Activated CD4-positive, CD25-positive, alpha-beta regulatory T cell treated with anti-CD3 and anti-CD28 coated beads, Interleukin-2, amount 50 U/mL, for 72 hours (primary cell): ENCODE measurements at regions not wholly inside any gene's neighbourhood (a gene's known extent, or its start where the extent isn't known, plus 50 kb on each side); places are given as distances from the start of the nearest gene placed in this dataset.
"Not testable (repeated sequence)": the region's sequence is repeated elsewhere in the genome, so short reads cannot be mapped to it uniquely, and the experiment has no call there.

Source experiments
- DNase-seq: peaks from one replicate; pipeline ENCODE4 v3.0.0; 2021

DNA sequence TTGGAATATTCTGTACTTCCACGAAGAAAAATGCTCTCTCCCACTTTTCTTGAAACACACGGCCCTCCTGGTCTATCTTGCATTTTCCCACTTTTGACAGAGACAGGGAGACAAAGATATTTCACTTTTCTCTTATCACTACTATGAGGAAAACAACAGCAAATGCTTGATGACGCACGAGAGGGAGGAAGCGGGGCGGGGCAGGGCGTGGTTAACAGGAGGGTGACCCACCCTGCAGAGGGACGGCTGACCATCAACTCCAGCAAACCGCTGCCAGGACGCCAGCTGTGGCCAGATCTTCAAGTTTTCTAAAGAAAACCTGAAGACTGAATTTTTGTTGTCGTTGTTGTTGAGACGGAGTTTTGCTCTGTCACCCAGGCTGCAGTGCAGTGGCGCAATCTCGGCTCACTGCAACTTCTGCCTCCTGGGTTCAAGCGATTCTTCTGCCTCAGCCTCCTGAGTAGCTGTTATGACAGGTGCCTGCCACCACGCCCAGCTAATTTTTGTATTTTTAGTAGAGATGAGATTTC is 63.8 kb downstream of the NSUN5 start:
- DNase-seq: not testable (repeated sequence)

DNA sequence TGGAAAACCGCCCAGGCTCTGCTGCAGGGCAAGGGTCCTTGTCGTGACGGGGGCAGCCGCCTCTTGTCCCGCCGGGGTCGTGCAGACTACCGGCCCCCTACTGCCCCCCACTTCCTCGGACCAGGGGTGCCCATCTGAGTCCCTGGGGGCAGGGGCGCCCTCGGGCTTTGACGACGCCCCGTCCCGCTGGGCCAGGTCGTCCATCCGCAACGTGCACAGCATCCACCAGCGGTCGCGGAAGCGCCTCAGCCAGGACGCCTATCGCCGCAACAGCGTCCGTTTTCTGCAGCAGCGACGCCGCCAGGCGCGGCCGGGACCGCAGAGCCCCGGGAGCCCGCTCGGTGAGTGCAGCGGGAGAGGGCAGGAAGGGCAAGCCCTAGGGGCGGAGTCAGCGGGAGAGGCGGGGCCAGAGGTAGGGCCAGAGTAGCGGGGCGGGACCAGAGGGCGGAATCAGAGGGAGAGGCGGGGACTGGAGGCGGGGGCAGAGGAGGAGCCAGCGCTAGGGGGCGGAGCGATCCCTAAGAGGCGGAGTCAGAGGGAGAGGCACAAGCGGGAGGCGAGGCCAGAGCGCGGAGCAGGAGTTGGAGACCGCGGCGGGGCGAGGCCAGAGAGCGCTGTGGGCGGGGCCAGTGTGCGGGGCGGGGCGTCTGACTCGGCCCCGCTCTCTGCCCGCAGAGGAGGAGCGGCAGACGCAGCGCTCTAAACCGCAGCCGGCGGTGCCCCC is 73.5 kb downstream of the NSUN5 start:
- peak; percentile 93 for DNase-seq

DNA sequence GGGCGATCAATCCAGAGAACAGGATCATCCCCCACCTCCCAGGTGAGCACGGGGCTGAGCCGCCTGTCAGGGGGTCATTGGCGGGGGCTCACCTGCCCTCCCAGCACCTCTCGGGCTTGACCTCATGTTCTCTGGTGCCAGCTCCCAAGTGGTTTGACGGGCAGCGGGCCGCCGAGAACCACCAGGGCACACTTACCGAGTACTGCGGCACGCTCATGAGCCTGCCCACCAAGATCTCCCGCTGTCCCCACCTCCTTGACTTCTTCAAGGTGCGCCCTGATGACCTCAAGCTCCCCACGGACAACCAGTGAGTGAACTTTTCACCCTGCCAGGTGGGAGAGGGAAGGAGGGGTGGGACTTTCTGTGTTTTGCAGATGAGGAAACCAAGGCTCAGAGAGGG is 82.9 kb downstream of the NSUN5 start:
- DNase-seq: not testable (repeated sequence)

DNA sequence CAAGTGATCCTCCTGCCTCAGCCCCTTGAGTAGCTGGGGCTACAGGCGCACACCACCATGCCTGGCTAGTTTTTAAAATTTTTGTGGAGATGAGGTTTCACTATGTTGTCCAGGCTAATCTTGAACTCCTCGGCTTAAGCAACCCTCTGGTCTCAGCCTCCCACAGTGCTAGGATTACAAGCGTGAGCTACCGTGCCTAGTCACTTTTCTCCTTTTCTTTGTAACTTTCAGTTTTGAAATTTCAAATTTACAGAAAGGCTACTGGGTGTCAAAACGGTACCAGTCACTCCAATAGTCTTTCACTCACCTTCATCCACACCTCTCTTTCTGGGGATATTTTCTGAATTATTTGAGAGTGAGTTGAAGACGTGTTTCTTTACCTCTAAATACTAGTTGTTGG is 86.9 kb downstream of the NSUN5 start:
- DNase-seq: not testable (repeated sequence)

DNA sequence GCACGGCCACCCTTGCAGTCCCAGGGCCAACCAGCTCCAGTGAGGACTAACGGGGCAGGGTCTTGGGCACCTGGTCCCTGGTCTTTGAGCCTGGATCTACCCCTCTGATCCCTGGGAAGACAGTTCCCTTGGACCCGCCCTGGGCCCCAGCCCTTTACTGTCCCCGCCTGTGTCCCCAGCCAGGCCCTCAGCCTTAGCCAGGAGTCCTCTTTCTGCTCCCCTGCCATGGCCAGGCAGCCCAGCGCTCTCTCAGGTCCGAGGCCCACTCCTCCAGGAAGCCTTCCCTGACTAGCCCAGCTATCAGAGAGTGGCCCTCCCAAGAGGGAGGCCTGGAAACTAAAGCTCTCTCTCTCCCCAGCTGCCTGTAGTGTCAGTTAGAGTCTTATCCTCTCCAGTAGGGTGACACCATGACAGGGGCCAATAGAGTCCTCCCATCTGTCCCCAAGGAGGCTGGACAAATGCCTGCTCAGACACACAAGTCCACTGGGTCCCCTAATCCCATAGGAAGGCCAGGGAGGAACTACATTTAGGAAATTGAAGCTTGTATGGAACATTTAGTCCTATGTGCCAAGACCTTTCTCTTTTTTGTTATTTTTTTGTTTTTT is 87.8 kb downstream of the NSUN5 start:
- DNase-seq: not testable (repeated sequence)

DNA sequence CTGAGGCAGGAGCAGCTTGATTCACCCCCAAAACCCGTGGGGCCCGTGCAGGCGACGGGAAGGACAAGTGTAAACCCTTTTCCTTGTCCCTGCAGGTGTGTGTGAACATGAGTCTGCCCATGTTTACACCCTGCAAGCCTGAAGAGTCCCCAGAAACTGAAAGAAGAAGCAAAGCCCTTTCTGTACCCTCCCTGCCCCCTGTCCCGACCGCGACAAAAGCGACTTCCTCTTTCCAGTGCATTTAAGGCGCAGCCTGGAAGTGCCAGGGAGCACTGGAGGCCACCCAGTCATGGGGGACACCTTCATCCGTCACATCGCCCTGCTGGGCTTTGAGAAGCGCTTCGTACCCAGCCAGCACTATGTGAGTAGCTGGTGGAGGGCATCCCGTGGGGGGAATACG is 88.3 kb downstream of the NSUN5 start:
- DNase-seq: not testable (repeated sequence)

DNA sequence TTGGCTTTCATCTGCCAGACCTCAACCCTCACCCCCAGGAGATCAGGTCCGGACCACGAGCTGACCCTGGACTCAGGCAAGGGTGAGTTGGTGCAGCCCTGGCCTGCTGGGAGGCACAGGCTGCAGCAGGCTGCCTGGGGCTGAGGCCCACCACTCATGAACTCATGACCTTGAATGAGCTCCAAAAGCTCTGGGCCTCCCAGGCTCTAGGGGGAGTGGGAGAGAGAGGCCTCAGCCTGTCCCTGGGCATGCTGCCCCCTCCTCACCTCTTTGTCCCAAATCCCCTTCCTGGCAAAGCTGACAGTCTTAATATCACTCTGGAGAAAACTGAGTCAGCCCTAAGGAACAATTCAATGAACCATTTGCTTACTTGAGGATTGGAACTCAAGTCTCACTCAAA is 89.8 kb downstream of the NSUN5 start:
- DNase-seq: not testable (repeated sequence)

DNA sequence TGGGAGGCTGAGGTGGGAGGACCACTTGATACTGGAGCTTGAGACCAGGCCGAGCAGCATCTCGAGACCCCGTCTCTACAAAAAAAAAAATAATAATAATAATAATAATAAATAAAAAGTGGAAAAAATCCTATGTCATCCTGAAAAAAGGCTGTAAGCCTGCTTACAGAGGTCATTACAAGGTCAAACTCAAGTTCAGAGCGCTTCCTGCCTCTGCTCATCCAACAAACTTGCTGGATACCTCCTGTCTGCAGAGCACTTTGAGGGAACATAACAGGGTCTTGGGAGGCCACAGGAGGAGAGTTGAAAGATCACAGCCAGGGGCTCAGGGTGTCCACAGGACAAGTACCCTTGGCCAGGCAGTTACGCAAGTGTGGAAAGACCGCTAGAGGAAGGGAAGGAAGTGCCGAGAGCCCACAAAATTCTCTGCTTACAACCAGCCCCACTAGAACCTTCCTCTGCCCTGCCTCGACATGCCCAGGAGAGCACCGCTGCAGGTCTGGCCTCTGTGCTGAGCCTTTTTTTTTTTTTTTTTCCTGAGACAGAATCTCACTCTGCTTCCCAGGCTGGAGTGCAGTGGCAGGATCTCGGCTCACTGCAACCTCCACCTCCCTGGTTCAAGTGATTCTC is 92.5 kb downstream of the NSUN5 start:
- DNase-seq: not testable (repeated sequence)

DNA sequence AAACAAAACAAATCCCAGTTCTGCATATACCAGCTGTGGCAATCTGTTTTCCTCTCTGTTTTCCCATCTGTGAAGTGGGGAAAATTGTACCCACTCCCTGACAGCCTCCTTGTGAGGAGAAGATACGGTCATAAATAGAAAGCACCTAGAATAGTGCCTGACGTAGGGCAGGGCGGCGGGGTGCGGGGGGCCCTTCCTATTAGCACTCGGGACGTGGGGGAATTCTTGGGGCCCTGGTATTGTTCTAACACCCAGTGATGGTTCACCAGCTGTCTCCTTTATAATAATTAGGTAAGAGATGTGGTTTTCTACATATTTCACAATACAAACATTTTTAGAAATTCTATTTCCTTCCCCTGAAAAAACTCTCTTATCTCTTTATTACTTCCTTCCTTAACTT is 93.4 kb downstream of the NSUN5 start:
- not testable (repeated sequence) for DNase-seq

DNA sequence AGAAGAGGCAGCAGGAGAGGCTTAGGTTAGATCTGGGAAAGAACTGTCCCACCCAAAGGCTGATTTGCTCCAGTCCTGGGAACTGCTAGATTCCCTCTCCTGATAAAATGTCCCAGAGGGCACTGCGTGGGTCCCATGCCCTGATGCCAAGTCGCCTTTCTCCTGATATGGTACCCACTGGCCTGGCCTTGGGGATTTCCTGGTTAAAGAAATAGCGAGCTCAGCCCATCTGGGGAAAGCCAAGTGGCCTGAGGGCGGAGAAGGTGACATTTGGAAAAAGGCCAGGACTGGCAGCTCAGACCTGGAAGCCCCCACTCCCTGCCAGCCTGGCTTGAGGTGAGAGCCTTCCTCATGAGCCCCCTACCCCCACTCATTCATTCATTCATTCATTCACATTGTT is 94.2 kb downstream of the NSUN5 start:
- DNase-seq: not testable (repeated sequence)

DNA sequence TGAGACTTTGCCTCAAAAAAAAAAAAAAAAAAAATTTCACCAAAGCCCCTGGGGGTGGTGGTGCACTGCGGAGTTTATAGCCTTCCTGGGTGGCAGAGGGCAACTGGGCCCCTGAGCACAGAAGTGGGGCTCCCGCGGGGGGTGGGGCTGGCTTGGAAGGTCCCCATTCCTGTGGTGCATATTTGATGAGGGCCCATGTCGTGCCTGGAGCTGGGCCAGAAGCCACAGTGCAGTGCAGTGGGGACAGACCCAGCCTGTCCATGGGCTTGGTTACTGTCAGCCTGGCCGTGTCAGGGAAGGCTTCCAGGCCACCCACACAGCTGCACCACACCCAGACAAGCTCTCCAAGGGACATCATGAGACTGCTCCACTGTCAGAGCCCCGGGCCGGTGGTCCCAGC is 95.5 kb downstream of the NSUN5 start:
- not testable (repeated sequence) for DNase-seq

DNA sequence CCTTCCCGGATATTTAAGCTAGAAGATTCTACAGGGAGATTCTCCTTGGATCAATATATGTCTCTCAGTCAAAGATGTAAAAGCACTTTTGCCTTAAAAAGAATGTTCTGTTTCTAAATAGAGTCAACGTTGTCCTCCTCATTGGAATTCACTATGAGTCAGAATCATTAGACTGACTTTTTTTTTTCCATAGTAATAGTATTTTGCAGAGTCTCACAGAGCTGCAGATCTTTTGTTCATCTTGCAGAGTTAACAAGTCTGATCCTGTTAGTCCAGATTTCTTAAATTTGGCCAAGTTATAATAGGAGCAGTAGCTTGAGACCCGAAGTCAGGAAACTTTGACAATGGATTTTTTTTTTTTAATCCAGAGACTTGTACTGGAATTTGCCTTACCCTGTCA is 103.0 kb downstream of the NSUN5 start:
- DNase-seq: not testable (repeated sequence)

DNA sequence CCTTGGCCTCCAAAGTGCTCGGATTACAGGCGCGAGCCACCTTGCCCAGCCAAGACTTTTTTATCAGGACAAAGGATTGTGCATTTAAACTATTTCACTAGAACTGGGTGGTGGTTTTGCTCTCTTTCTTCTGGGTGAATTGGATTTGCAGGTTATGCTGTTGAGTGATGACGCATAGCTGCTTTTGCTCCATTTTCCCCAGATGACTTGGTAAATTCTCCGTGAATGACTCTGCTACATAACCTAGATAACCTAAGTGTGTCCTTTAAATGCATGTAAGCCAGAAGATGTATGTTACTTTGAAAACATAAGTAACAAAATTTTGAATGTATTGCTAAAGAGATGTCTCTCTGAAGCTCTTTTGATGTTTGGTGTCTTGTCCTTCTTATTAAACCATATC is 103.7 kb downstream of the NSUN5 start:
- DNase-seq: not testable (repeated sequence)

DNA sequence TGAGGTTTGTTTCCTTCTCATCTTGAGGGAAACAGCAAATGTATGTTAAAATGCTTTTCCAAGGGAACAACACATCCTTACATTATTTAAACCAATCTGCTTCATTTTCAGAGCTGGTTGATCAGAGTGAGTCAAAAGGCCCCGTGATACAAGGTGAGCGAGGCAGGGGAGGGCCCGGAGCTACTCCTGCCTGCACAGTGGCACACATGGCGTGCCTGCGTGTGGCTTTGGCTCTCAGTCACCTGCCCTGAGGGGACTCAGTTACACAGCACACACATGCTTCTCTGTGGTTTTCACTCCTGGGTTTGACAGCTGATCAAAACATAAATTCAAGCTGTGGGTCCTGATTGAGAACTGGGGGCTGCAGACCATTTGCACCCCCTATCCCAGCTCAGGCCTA is 105.3 kb downstream of the NSUN5 start:
- DNase-seq: not testable (repeated sequence)

DNA sequence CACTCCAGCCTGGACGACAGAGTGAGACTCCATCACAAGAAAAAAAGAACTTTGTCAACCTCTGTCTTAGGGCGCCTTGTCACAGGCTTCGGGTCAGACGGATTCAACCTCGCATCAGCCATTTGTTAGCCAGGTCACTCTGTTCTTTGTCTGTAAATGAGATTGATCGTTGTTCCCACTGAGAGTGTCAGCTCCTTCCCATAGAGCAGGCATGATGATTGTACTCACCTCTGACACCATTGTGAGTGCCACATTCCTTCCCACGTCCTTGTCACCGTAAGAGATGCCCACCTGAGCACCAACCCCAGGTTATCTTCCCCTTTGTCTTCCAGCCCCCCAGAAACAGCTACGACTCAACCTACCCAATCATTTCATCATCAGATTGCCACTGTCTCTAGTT is 107.4 kb downstream of the NSUN5 start:
- not testable (repeated sequence) for DNase-seq

DNA sequence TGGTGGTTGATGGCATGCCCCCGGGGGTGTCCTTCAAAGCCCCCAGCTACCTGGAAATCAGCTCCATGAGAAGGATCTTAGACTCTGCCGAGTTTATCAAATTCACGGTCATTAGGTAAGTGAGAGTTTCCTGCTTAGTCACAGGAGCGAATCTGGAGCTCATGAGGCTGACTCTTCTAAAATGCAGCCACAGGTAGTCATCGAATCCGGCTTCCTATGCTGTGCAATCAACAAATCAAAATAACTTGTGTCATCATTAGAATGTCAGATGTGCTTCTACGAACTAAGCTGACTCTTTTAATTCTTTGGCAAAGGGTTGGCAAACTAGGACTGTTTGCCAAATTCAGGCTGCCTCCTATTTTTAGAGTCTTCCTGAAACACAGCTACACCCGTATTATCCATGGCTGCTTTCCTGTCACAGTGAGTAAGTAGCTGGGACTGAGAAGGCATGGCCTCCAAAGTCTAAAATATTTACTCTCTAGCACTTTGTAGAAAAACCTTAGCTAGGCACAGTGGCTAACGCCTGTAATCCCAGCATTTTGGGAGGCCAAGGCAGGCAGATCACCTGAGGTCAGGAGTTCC is 108.0 kb downstream of the NSUN5 start:
- DNase-seq: not testable (repeated sequence)

DNA sequence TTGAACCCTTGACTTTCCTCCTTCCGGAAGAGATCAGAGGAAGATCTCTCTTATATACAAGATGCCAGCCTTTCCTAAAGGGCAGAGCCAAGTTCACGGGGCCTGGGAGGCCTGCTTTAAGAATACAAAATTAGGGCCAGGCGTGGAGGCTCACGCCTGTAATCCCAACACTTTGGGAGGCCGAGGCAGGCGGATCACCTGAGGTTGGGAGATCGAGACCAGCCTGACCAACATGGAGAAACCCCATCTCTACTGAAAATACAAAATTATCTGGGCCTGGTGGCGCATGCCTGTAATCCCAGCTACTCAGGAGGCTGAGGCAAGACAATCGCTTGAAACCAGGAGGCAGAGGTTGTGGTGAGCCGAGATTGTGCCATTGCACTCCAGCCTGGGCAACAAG is 108.2 kb upstream of the SPDYE9 start:
- not testable (repeated sequence) for DNase-seq

DNA sequence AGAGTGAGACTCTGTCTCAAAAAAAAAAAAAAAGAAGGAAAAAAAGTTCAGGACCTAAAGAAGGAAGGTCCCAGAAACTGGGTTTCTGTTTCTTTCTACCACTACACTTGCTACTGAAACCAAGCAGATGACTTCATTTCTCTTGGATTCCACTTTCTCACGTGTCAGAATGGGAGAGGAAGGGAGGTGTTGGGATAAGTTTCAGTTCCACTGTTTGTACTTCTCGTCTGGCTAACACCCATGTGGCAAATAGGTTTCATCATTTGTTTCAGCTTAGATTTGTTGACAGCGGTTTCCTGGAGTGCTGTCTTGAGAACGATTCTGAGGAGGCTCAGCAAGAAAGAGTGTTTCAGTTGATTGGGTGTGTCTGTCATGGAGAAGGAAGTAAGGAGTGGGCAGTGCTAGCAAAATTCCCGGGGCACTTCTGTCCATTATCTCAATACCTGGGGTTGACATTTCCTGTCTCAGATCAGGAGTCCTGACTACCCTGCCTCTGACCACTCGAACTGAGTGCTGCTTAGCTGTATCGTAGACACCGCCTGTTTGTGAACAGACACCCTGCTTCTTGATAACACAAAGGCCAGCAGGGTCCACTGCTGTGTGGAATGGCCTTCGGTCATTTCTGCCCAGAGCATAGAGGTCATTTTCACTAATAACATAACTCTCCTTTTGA is 104.8 kb upstream of the SPDYE9 start:
- DNase-seq: not testable (repeated sequence)

DNA sequence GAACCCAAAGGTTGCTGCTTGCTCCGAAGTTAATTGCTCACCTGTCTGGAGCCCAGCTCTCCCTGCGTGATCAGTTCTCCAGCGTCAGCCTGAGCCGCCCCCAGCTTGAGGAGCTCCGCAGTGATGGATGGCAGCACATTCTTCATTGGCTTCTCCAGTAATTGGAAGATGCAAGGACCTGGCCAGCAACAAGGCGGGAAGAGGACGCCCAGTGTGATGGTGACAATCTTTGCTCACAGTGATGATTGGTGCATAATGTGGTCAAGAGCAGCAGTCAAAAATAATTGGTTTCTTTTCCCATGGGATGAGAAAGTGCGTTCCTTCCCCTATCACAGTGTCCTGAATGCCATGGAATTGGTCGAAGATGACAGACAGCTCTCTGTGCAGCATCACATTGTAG is 102.4 kb upstream of the SPDYE9 start:
- DNase-seq: not testable (repeated sequence)

DNA sequence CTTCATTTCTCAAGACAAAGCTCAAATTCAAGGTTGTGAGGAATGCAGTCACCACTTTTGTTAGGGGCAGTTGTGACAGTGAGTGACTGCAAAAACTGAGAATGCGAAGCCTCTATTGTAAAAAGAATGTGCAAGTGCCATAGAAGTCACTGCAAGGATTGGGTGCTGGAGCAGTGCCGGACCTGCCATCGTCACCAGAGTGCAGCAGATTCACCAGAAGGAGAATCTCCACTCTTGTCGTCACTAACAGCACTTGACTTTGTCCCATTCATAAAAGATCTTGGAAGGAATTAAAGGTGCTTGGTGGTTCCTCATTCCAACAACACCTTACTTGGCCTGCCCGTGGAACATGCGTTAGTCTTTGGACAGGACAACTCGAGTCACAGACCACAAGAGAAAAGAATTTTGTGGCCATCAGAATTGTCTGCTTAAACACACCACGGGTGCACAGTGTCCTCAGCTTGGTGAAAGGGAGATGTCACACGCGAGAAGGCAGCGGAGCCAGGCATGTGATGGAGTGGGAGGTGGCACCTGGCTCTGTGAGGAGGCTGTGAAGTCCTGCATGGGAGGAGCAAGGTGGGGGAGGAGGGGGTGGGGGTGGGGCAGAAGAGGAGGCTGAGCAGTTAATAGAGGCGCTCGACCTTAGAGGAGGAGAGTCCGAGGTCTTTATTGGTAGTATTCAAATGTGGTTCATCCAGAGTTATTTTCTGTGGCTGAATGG is 100.9 kb upstream of the SPDYE9 start:
- not testable (repeated sequence) for DNase-seq

DNA sequence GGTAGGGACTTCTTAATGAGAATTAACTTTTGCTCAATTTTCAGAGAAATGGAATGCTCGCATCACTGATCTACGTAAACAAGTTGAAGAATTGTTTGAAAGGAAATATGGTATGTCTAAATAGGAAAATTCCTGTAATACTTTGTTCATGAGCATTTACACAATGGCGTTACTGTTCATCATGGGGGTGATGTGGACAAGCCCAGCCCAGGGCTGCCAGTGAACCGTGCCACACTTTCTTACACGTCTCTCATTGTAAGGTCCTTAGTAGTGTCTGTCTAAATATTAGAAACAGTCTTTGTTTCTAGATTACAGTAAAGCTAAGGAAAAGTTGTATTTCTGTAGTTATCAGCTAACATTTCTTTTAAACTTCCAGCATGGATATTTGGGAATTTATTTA is 91.0 kb upstream of the SPDYE9 start:
- not testable (repeated sequence) for DNase-seq

DNA sequence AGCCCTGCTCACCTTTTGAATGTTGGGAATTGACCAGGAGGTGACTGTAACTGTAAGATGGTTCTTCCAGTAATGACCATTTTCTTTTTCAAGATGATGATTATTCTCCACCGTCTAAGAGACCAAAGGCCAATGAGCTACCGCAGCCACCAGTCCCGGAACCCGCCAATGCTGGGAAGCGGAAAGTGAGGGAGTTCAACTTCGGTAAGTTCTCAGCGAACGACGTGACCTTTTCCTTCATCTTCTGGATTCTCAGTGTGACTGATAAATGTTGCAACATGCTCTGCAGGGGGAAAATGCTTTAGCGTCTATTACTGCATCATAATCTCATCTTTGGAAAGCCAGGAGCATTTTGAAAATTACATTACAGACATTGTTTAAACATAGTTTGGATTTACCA is 89.5 kb upstream of the SPDYE9 start:
- DNase-seq: not testable (repeated sequence)
